Sigmoid colon (tissue), 6 donors: ENCODE measurements at regions not wholly inside any gene's neighbourhood (a gene's known extent, or its start where the extent isn't known, plus 50 kb on each side); places are given as distances from the start of the nearest gene placed in this dataset.

ENCODE experiments used
- DNase-seq: peaks from one replicate; pipeline ENCODE4 v3.0.0-alpha.2; 2019
- H3K27ac ChIP-seq, 4 donors: fragments of 200-600 bp; sonication (generic); one replicate each; pipeline ENCODE4 v1.5.1; 2016 to 2019; ENCODE audit warnings: mild to moderate bottlenecking in 1 of 4
- H3K27me3 ChIP-seq, 3 donors: fragments of 200-600 bp; sonication (generic); one replicate each; pipeline ENCODE4 v1.5.1; 2019; ENCODE audit warnings: mild to moderate bottlenecking in 1 of 3
- H3K36me3 ChIP-seq, 4 donors: fragments of 200-600 bp; sonication (generic); one replicate each; pipeline ENCODE4 v1.5.1; 2016 to 2019
- H3K4me1 ChIP-seq, 4 donors: fragments of 200-600 bp; sonication (generic); one replicate each; pipeline ENCODE4 v1.5.1; 2017 to 2019
- H3K4me3 ChIP-seq, 4 donors: fragments of 200-600 bp; sonication (generic); one replicate each; pipeline ENCODE4 v1.5.1; 2017 to 2019; ENCODE audit warnings: mild to moderate bottlenecking in 2 of 4, moderate library complexity in 1 of 4
- H3K9me3 ChIP-seq, 4 donors: fragments of 200-600 bp in 3 of 4; sonication (generic) in 3 of 4; one replicate each; pipeline versions ENCODE4 v1.5.1 to v1.6.1; 2013 to 2019
- EP300 ChIP-seq, 4 donors: sonication (generic); formaldehyde crosslinking; IDR thresholded peaks; one replicate each; pipeline ENCODE4 v1.6.1; 2017; ENCODE audit warnings: antibody characterized with exemption in 4 of 4
- POLR2A ChIP-seq, 2 donors: fragments of 450-650 bp; IDR thresholded peaks; one replicate each; pipeline ENCODE4 v1.6.1; 2016; ENCODE audit warnings: antibody characterized with exemption in 2 of 2, mild to moderate bottlenecking in 2 of 2, moderate library complexity in 2 of 2
- POLR2AphosphoS5 ChIP-seq, 4 donors: sonication (generic); formaldehyde crosslinking; IDR thresholded peaks; one replicate each; pipeline ENCODE4 v1.6.1; 2017; ENCODE audit warnings: antibody characterized with exemption in 4 of 4
- WGBS, 2 donors: extraction: QIAGEN DNeasy Blood & Tissue Kit; methylation state at CpG; one replicate each; pipeline ENCODE4 v1.1.7; 2013; 5-methylcytosine and 5-hydroxymethylcytosine counted together
- intact Hi-C: fragments of 100-400 bp; cut with DNase I; formaldehyde crosslinking; loops from one replicate; pipeline ENCODE4 v1.15.1; 2023
- TF ChIP-seq, protein P1 (sequence below), 4 experiments: fragments of 450-650 bp in 3 of 4; fragments of 200-600 bp in 1 of 4; IDR thresholded peaks; one replicate each; pipeline ENCODE4 v1.5.1; 2016 to 2019; ENCODE audit warnings: antibody characterized with exemption in 4 of 4, mild to moderate bottlenecking in 3 of 4, moderate library complexity in 2 of 4
- donor health status: healthy with polysubstance abuse.
- donor health status: healthy.

DNA sequence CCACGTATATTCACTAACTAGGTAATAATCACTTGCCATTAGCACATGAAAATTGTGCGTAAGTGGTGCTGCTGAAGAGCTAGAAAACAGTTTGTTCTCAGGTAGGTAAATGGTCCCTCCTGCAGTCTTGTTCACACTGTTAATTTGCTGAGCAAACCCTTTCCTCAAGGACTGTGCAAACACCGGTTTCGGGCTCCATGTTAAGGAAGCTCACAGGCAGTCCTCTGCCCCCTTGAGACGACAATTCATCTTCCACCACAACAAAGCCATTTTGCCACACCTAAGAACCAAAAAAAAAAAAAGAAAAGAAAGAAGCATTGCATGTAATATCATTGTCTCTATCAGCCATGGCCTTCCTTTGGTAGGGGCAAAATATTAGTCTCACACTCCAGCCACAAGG lies 193.9 kb downstream of the BCL11A start:
- intact Hi-C loops: no loop called here
- TF ChIP-seq POLR2AphosphoS5 (IDR thresholded peaks at IDR 0.05) (no peak), POLR2A (IDR thresholded peaks at IDR 0.05) (no peak), EP300 (IDR thresholded peaks at IDR 0.05) (no peak)
- TF ChIP-seq, protein P1, sequence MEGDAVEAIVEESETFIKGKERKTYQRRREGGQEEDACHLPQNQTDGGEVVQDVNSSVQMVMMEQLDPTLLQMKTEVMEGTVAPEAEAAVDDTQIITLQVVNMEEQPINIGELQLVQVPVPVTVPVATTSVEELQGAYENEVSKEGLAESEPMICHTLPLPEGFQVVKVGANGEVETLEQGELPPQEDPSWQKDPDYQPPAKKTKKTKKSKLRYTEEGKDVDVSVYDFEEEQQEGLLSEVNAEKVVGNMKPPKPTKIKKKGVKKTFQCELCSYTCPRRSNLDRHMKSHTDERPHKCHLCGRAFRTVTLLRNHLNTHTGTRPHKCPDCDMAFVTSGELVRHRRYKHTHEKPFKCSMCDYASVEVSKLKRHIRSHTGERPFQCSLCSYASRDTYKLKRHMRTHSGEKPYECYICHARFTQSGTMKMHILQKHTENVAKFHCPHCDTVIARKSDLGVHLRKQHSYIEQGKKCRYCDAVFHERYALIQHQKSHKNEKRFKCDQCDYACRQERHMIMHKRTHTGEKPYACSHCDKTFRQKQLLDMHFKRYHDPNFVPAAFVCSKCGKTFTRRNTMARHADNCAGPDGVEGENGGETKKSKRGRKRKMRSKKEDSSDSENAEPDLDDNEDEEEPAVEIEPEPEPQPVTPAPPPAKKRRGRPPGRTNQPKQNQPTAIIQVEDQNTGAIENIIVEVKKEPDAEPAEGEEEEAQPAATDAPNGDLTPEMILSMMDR (IDR thresholded peaks at IDR 0.05): no peak
- H3K4me3 ChIP-seq: no peak overlapping the region
- no peaks in the 10 kb centered on the region for H3K4me1 ChIP-seq
- DNase-seq: no peak
- no peaks in the 10 kb centered on the region for H3K9me3 ChIP-seq
- no peaks in the 10 kb centered on the region for H3K27me3 ChIP-seq
- H3K27ac ChIP-seq: no peak overlapping the region
- WGBS, 2 donors: 71 to 74% methylated on average over 5 of the region's 5 CpGs
- H3K36me3 ChIP-seq: no peaks in the 10 kb centered on the region

GRCh38 chr2:60358476-60358875 lies 195.0 kb downstream of the BCL11A start:
- Histone ChIP-seq H3K9me3 (no peaks in the 10 kb centered on the region), H3K36me3 (no peaks in the 10 kb centered on the region), H3K27me3 (no peaks in the 10 kb centered on the region), H3K4me3 (no peak overlapping the region), H3K27ac (no peak overlapping the region), H3K4me1 (no peaks in the 10 kb centered on the region)
- intact Hi-C loops: no loop called here
- no peak for TF ChIP-seq POLR2A (IDR thresholded peaks at IDR 0.05)
- TF ChIP-seq EP300 (IDR thresholded peaks at IDR 0.05): no peak
- TF ChIP-seq, protein P1 (IDR thresholded peaks at IDR 0.05): no peak
- TF ChIP-seq POLR2AphosphoS5 (IDR thresholded peaks at IDR 0.05): no peak
- DNase-seq: no peak
- 77 to 87% methylated on average over 4 of the region's 4 CpGs for WGBS, 2 donors

DNA sequence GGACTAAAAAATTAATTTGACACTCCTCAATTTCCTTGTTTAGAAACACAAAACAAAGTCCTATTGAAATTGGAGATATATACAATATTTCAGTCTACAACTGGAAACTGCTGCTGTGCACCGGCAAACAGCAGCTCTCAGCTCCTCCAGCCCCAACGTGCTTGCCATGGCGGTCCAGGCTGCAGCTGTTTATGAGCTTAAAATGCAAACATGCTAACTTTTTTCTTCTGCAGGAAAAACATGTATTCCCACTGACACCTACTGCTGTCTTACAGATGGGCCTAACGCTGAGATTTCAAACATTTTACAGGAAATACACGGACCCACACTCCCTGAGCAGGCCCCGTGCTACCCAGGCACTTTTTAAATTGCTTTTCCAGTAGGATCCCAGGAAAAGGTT lies 195.5 kb downstream of the BCL11A start:
- intact Hi-C loops: no loop called here
- Histone ChIP-seq H3K27me3 (no peaks in the 10 kb centered on the region), H3K4me3 (no peak overlapping the region), H3K27ac (no peak overlapping the region), H3K9me3 (no peaks in the 10 kb centered on the region), H3K4me1 (no peaks in the 10 kb centered on the region), H3K36me3 (no peaks in the 10 kb centered on the region)
- WGBS, 2 donors: 73 to 81% methylated on average over 6 of the region's 6 CpGs
- DNase-seq: no peak
- no peak for TF ChIP-seq EP300 (IDR thresholded peaks at IDR 0.05)
- no peak for TF ChIP-seq POLR2AphosphoS5 (IDR thresholded peaks at IDR 0.05)
- TF ChIP-seq POLR2A (IDR thresholded peaks at IDR 0.05): no peak
- TF ChIP-seq, protein P1 (IDR thresholded peaks at IDR 0.05): no peak

- no peaks in the 10 kb centered on the region for H3K4me1 ChIP-seq
- intact Hi-C loops: no loop called here
- H3K36me3 ChIP-seq: no peaks in the 10 kb centered on the region
- 78 to 87% methylated on average over 5 of the region's 5 CpGs for WGBS, 2 donors
- no peak overlapping the region for H3K4me3 ChIP-seq
- DNase-seq: no peak
- no peak for TF ChIP-seq POLR2A (IDR thresholded peaks at IDR 0.05)
- no peak for TF ChIP-seq EP300 (IDR thresholded peaks at IDR 0.05)
- TF ChIP-seq POLR2AphosphoS5 (IDR thresholded peaks at IDR 0.05): no peak
- TF ChIP-seq, protein P1 (IDR thresholded peaks at IDR 0.05): no peak
- H3K9me3 ChIP-seq: no peaks in the 10 kb centered on the region
- no peak overlapping the region for H3K27ac ChIP-seq
- H3K27me3 ChIP-seq: no peaks in the 10 kb centered on the region
Measured at GRCh38 chr2:60356346-60356745, 197.1 kb downstream of the BCL11A start.

GRCh38 chr2:60355849-60356261 lies 197.6 kb downstream of the BCL11A start:
- Histone ChIP-seq H3K36me3 (no peaks in the 10 kb centered on the region), H3K27me3 (no peaks in the 10 kb centered on the region), H3K27ac (no peak overlapping the region), H3K4me1 (no peaks in the 10 kb centered on the region), H3K9me3 (no peaks in the 10 kb centered on the region), H3K4me3 (no peak overlapping the region)
- DNase-seq: no peak
- WGBS, 2 donors: 43 to 71% methylated on average over 4 of the region's 4 CpGs
- intact Hi-C loops: no loop called here
- TF ChIP-seq, protein P1 (IDR thresholded peaks at IDR 0.05): no peak
- TF ChIP-seq POLR2AphosphoS5 (IDR thresholded peaks at IDR 0.05) (no peak), EP300 (IDR thresholded peaks at IDR 0.05) (no peak), POLR2A (IDR thresholded peaks at IDR 0.05) (no peak)
